ENCODE measurements at regions not wholly inside any gene's neighbourhood (a gene's known extent, or its start where the extent isn't known, plus 50 kb on each side); places are given as distances from the start of the nearest gene placed in this dataset.
"Not testable (repeated sequence)": the region's sequence is repeated elsewhere in the genome, so short reads cannot be mapped to it uniquely, and the experiment has no call there.

DNA sequence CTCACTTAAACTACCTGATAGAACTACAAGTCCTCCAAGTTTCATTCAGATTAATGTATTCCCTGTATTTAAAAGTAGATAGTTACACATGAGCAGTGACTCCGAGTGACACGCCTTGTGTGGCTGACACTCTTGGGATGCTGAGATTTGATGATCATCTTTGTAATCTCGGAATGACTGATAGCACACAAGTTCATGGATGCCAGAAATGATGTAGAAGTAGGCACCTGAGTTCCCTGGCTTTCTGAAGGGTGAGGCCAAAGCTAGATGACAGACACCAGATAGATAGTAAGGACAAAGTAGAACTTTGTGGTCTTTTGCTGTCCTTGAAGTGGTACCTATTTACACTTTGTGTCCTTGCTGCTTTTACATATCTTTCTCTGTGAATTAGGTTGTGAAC, 491.2 kb downstream of the PCNX1 start:
- 71 to 94% (median 86%) methylated on average over 3 of the region's 3 CpGs for WGBS, 5 donors
- H3K27ac ChIP-seq, result peak overlapping the region in 3 of 5 donors; percentile 10 to 76 (median 59)
- no peaks in the 10 kb centered on the region for H3K9me3 ChIP-seq
- no peaks in the 10 kb centered on the region for H3K36me3 ChIP-seq
- H3K4me3 ChIP-seq, result no peak overlapping the region
- intact Hi-C loops (cut with DNase I; ENCODE audit: low total_unique reads), result no loop called here
- DNase-seq, result no peak
- H3K27me3 ChIP-seq, result no peaks in the 10 kb centered on the region
- no peak for TF ChIP-seq CTCF (IDR thresholded peaks at IDR 0.05)
- TF ChIP-seq POLR2AphosphoS5 (IDR thresholded peaks at IDR 0.05), result no peak
- no peak for TF ChIP-seq EP300 (IDR thresholded peaks at IDR 0.05)
- TF ChIP-seq POLR2A (IDR thresholded peaks at IDR 0.05), result no peak
- peaks cover 0 to 43% (median 23%) of the 10 kb centered on the region in 4 donors for H3K4me1 ChIP-seq

DNA sequence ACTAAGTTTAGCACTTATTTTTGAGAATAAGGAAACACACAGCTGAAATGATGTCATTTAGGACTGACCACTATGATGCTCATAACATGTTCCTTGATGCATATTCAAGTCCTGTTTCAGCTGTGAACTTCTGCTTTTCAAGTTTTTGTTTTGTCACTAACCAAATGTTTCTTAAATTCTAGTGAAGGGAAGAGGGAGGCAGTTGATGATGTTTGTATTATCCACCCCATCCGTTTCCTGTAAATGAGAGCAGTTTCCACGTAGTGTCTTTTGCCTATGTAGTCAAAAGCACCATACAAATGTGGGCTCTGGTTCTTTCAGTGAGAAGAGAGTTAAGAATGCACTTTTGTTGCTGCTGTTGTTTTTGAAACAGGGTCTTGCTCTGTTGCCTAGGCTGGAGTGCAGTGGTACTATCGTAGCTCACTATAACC, 491.8 kb downstream of the PCNX1 start:
- 70 to 77% (median 72%) methylated on average over 3 of the region's 3 CpGs for WGBS, 5 donors
- Histone ChIP-seq H3K9me3 (no peaks in the 10 kb centered on the region), H3K4me1 (peaks cover 0 to 40% (median 22%) of the 10 kb centered on the region in 4 donors), H3K4me3 (no peak overlapping the region), H3K27me3 (no peaks in the 10 kb centered on the region), H3K27ac (peak overlapping the region; percentile 10 to 76 (median 38)), H3K36me3 (no peaks in the 10 kb centered on the region)
- DNase-seq, result peak in 1 of 2 donors; percentile 52
- no peak for TF ChIP-seq EP300 (IDR thresholded peaks at IDR 0.05)
- peak in 2 of 3 donors; percentile 14 to 21 for TF ChIP-seq POLR2AphosphoS5 (IDR thresholded peaks at IDR 0.05)
- intact Hi-C loops (cut with DNase I; ENCODE audit: low total_unique reads), result no loop called here

GRCh38 chr14:71400871-71401321, 493.6 kb downstream of the PCNX1 start:
- no peaks in the 10 kb centered on the region for H3K27me3 ChIP-seq
- no peaks in the 10 kb centered on the region for H3K36me3 ChIP-seq
- intact Hi-C loops (cut with DNase I; ENCODE audit: low total_unique reads), result no loop called here
- peaks cover 0 to 34% (median 18%) of the 10 kb centered on the region in 4 donors for H3K4me1 ChIP-seq
- no peaks in the 10 kb centered on the region for H3K9me3 ChIP-seq
- no peak overlapping the region for H3K4me3 ChIP-seq
- DNase-seq, result peak in 1 of 2 donors; percentile 29
- WGBS, 5 donors, result 37 to 49% (median 44%) methylated on average over 3 of the region's 3 CpGs
- no peak for TF ChIP-seq POLR2A (IDR thresholded peaks at IDR 0.05)
- TF ChIP-seq EP300 (IDR thresholded peaks at IDR 0.05), result no peak
- TF ChIP-seq POLR2AphosphoS5 (IDR thresholded peaks at IDR 0.05), result no peak
- no peak for TF ChIP-seq CTCF (IDR thresholded peaks at IDR 0.05)
- H3K27ac ChIP-seq, result peak overlapping the region in 1 of 5 donors; percentile 76

- H3K36me3 ChIP-seq; H3K27me3 ChIP-seq; DNase-seq; H3K9me3 ChIP-seq; H3K4me3 ChIP-seq; H3K27ac ChIP-seq; intact Hi-C loops (cut with DNase I; ENCODE audit: low total_unique reads): not testable (repeated sequence)
- H3K4me1 ChIP-seq, result peaks cover 0 to 32% (median 11%) of the 10 kb centered on the region in 4 donors
- 88 to 97% (median 96%) methylated on average over 3 of the region's 3 CpGs for WGBS, 5 donors
Observed at GRCh38 chr14:71402415-71402814, 495.2 kb downstream of the PCNX1 start.

DNA sequence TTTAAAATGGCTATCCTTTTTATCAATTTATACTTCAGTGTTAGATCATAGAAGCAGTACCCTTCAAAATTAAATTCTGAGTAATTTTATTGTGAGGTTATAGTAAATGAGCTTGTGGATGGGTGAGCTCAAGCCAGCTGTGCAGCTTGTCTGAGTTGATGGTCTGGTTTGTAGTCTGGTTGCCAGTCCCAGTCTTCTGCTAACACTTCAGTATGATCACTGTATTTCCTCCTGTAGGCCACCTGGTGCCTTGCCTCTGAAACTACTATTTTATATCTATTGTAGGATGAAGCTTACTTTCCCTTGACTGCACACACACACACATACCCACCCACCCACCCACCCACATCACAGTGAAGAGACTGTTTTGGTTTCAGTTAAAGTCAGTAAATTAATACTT, 496.4 kb downstream of the PCNX1 start:
- H3K27ac ChIP-seq, result no peak overlapping the region
- peak in 1 of 2 donors; percentile 67 for DNase-seq
- TF ChIP-seq POLR2AphosphoS5 (IDR thresholded peaks at IDR 0.05), result no peak
- peak in 1 of 7 experiments; percentile 19 for TF ChIP-seq CTCF (IDR thresholded peaks at IDR 0.05)
- no peak for TF ChIP-seq EP300 (IDR thresholded peaks at IDR 0.05)
- no peak for TF ChIP-seq POLR2A (IDR thresholded peaks at IDR 0.05)

More for the DNA sequence above, 496.4 kb downstream of the PCNX1 start:
- no peak overlapping the region for H3K4me3 ChIP-seq
- H3K9me3 ChIP-seq, result no peaks in the 10 kb centered on the region
- peaks cover 0 to 29% (median 12%) of the 10 kb centered on the region in 4 donors for H3K4me1 ChIP-seq
- intact Hi-C loops (cut with DNase I; ENCODE audit: low total_unique reads), result no loop called here
- no peaks in the 10 kb centered on the region for H3K27me3 ChIP-seq
- no peaks in the 10 kb centered on the region for H3K36me3 ChIP-seq

Data from stomach (tissue), 8 donors.